PC-9 (cell line): ENCODE measurements at regions not wholly inside any gene's neighbourhood (a gene's known extent, or its start where the extent isn't known, plus 50 kb on each side); places are given as distances from the start of the nearest gene placed in this dataset.

Source experiments
- BruUV-seq: library from RNA; stranded (reverse); fragments of 400-500 nt; replicated peaks from 2 replicates; lab custom pipeline; 2021; lab: Mats Ljungman, UMichigan
- CTCF ChIA-PET: fragments of 300-600 bp; sonication (Branson Sonifier 250); formaldehyde crosslinking; loops from one replicate; lab custom pipeline; 2022; ENCODE audit warnings: antibody characterized with exemption; lab: Charles Lee
- POLR2A ChIA-PET: fragments of 300-600 bp; sonication (Branson Sonifier 250); formaldehyde crosslinking; loops from one replicate; lab custom pipeline; 2022; ENCODE audit warnings: antibody characterized with exemption; ENCODE audit not compliant: unreplicated experiment; lab: Charles Lee
- DNase-seq, 2 experiments: peaks; one replicate each; pipeline versions ENCODE4 v3.0.0 to v3.0.0-alpha.2; 2015 to 2022; ENCODE audit warnings: mixed read lengths in 1 of 2
- H2AFZ ChIP-seq: fragments of 200-600 bp; sonication (generic); 2 replicates; pipeline ENCODE4 v1.8.1; 2017; ENCODE audit warnings: antibody characterized with exemption
- H3F3A ChIP-seq: fragments of 200-600 bp; sonication (generic); 2 replicates; pipeline ENCODE4 v1.8.1; 2017; ENCODE audit warnings: antibody characterized with exemption, mild to moderate bottlenecking, low read depth; ENCODE audit not compliant: insufficient read depth
- H3K27ac ChIP-seq: fragments of 200-600 bp; sonication (generic); 2 replicates; pipeline ENCODE4 v1.6.1; 2016; ENCODE audit warnings: mixed run types
- H3K27me3 ChIP-seq: fragments of 200-600 bp; sonication (generic); 2 replicates; pipeline ENCODE4 v1.6.1; 2016; ENCODE audit warnings: low read depth, mixed run types; ENCODE audit not compliant: insufficient read depth
- H3K36me3 ChIP-seq: fragments of 200-600 bp; sonication (generic); 2 replicates; pipeline ENCODE4 v1.6.1; 2016; ENCODE audit warnings: low read depth, mixed run types
- H3K4me1 ChIP-seq: fragments of 200-600 bp; sonication (generic); replicated peaks from 2 replicates; pipeline ENCODE4 v1.6.1; 2016; ENCODE audit warnings: mixed run types; ENCODE audit not compliant: insufficient read depth
- H3K4me2 ChIP-seq: fragments of 200-600 bp; sonication (generic); 2 replicates; pipeline ENCODE4 v1.6.1; 2017; ENCODE audit warnings: mixed run types
- H3K4me3 ChIP-seq: fragments of 200-600 bp; sonication (generic); 2 replicates; pipeline ENCODE4 v1.6.1; 2016; ENCODE audit warnings: mixed run types
- H3K79me2 ChIP-seq: fragments of 200-600 bp; sonication (generic); 2 replicates; pipeline ENCODE4 v1.6.1; 2017; ENCODE audit warnings: low read depth, mixed run types
- H3K9me2 ChIP-seq: fragments of 200-600 bp; sonication (generic); 2 replicates; pipeline ENCODE4 v1.8.1; 2017; ENCODE audit warnings: mild to moderate bottlenecking; ENCODE audit not compliant: insufficient read depth
- H3K9me3 ChIP-seq: fragments of 200-600 bp; sonication (generic); 2 replicates; pipeline ENCODE4 v1.8.1; 2016; ENCODE audit warnings: low read depth; ENCODE audit not compliant: insufficient read depth
- H4K20me1 ChIP-seq: fragments of 200-600 bp; sonication (generic); 2 replicates; pipeline ENCODE4 v1.8.1; 2017; ENCODE audit not compliant: insufficient read depth
- EZH2 ChIP-seq: fragments of 200-600 bp; sonication (generic); IDR thresholded peaks from 2 replicates; pipeline ENCODE4 v1.8.0; 2017; ENCODE audit warnings: antibody characterized with exemption, low read depth
- intact Hi-C: fragments of 100-400 bp; cut with micrococcal nuclease; formaldehyde crosslinking; loops from one replicate; pipeline ENCODE4 v1.10.0; 2022; ENCODE audit not compliant: unreplicated experiment
- TF ChIP-seq, protein P1 (sequence below): fragments of 200-600 bp; sonication (generic); conservative IDR thresholded peaks from 2 replicates; pipeline ENCODE4 v1.6.1; 2017; ENCODE audit warnings: mixed run types, antibody characterized with exemption, mild to moderate bottlenecking, moderate library complexity

DNA sequence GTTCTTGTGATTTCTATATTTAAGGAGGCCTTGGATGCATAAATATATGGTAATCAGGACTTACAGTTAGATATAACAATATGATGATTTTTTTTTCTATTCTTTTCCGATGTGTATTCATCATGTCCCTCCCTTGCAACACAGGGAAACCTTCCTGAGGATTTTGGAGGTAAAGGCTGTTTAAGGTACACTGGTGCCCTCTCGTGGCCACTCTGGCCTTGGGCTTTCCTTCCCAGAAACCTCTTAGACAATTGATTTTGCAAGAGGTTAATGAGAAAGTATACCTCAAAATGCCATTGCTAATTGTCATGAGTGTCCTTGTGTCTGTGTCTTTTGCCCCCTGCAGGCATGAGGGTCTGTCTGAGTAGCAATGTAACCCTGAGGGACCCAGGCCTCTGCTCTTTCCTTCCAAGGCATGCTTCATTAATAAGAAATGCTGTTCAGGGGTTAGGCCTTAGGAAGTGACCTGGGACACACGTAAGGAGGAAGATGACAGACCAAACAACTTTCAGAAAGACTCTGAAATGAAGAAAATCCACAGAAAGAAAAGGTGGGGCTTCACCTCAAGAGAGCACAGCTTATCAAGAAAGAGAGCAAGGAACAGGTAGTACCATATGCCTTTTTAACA, 70.3 kb upstream of the PPP2R3A start:
- no peaks in the 10 kb centered on the region for H3K79me2 ChIP-seq
- H3K4me2 ChIP-seq: no peak overlapping the region
- H3K27ac ChIP-seq: no peak overlapping the region
- BruUV-seq: no TSS peak
- H3K27me3 ChIP-seq: no peaks in the 10 kb centered on the region
- H4K20me1 ChIP-seq: no peaks in the 10 kb centered on the region
- H3K9me2 ChIP-seq: no peaks in the 10 kb centered on the region
- TF ChIP-seq, protein P1, sequence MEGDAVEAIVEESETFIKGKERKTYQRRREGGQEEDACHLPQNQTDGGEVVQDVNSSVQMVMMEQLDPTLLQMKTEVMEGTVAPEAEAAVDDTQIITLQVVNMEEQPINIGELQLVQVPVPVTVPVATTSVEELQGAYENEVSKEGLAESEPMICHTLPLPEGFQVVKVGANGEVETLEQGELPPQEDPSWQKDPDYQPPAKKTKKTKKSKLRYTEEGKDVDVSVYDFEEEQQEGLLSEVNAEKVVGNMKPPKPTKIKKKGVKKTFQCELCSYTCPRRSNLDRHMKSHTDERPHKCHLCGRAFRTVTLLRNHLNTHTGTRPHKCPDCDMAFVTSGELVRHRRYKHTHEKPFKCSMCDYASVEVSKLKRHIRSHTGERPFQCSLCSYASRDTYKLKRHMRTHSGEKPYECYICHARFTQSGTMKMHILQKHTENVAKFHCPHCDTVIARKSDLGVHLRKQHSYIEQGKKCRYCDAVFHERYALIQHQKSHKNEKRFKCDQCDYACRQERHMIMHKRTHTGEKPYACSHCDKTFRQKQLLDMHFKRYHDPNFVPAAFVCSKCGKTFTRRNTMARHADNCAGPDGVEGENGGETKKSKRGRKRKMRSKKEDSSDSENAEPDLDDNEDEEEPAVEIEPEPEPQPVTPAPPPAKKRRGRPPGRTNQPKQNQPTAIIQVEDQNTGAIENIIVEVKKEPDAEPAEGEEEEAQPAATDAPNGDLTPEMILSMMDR: peak; percentile 90
- no peak for TF ChIP-seq EZH2
- POLR2A ChIA-PET: interaction anchor here (0.6 kb wide), 1 partner anchor 1165 kb away, joined by 3 read pairs; no protein-coding TSS in a partner anchor
- H2AFZ ChIP-seq: no peak overlapping the region
- H3K36me3 ChIP-seq: no peaks in the 10 kb centered on the region
- no peaks in the 10 kb centered on the region for H3K9me3 ChIP-seq
- intact Hi-C loops: loop anchor here (1.0 to 10.0 kb wide), 3 partner anchors 160 to 1295 kb away; no protein-coding TSS in a partner anchor
- DNase-seq: peak; percentile 70 to 76
- no peak overlapping the region for H3K4me3 ChIP-seq
- peaks cover 20% of the 10 kb centered on the region for H3K4me1 ChIP-seq
- CTCF ChIA-PET: no interaction called here
- H3F3A ChIP-seq: no peaks in the 10 kb centered on the region

- POLR2A ChIA-PET: interaction anchor here (0.6 kb wide), 1 partner anchor 1166 kb away, joined by 3 read pairs; no protein-coding TSS in a partner anchor
- Histone ChIP-seq H3K27me3 (no peaks in the 10 kb centered on the region), H3K36me3 (no peaks in the 10 kb centered on the region), H3K4me2 (peak overlapping the region; percentile 30; the same call in 1 of the 2 replicates), H3K9me3 (no peaks in the 10 kb centered on the region), H3K4me1 (peaks cover 20% of the 10 kb centered on the region), H3K79me2 (no peaks in the 10 kb centered on the region), H3K4me3 (no peak overlapping the region), H3K9me2 (no peaks in the 10 kb centered on the region), H2AFZ (no peak overlapping the region), H3F3A (no peaks in the 10 kb centered on the region), H4K20me1 (no peaks in the 10 kb centered on the region), H3K27ac (no peak overlapping the region)
- TF ChIP-seq EZH2: no peak
- TF ChIP-seq, protein P1: no peak
- no peak for DNase-seq
- BruUV-seq: no TSS peak
- intact Hi-C loops: loop anchor here (1.0 to 10.0 kb wide), 5 partner anchors 13 to 1295 kb away; no protein-coding TSS in a partner anchor
- CTCF ChIA-PET: no interaction called here
Observed at GRCh38 chr3:135895734-135896121, 69.8 kb upstream of the PPP2R3A start.

GRCh38 chr3:135896613-135897012, 68.9 kb upstream of the PPP2R3A start:
- Histone ChIP-seq H2AFZ (no peak overlapping the region), H3K27me3 (no peaks in the 10 kb centered on the region), H3K9me2 (no peaks in the 10 kb centered on the region), H3K9me3 (no peaks in the 10 kb centered on the region), H3K4me3 (no peak overlapping the region), H3K4me2 (peak overlapping the region; percentile 30), H4K20me1 (no peaks in the 10 kb centered on the region), H3F3A (no peaks in the 10 kb centered on the region), H3K79me2 (no peaks in the 10 kb centered on the region), H3K27ac (no peak overlapping the region), H3K4me1 (peaks cover 20% of the 10 kb centered on the region), H3K36me3 (no peaks in the 10 kb centered on the region)
- CTCF ChIA-PET: no interaction called here
- TF ChIP-seq, protein P1: no peak
- TF ChIP-seq EZH2: no peak
- DNase-seq: peak; percentile 51 to 74
- POLR2A ChIA-PET: interaction anchor here (0.5 kb wide), 1 partner anchor 70 kb away, joined by 4 read pairs; no protein-coding TSS in a partner anchor
- BruUV-seq: no TSS peak
- intact Hi-C loops: loop anchor here (1.0 to 10.0 kb wide), 4 partner anchors 12 to 392 kb away; no protein-coding TSS in a partner anchor
